ENCODE measurements at regions not wholly inside any gene's neighbourhood (a gene's known extent, or its start where the extent isn't known, plus 50 kb on each side); places are given as distances from the start of the nearest gene placed in this dataset.

- TF ChIP-seq POLR2A (IDR thresholded peaks at IDR 0.05): no peak
- TF ChIP-seq, protein P1, sequence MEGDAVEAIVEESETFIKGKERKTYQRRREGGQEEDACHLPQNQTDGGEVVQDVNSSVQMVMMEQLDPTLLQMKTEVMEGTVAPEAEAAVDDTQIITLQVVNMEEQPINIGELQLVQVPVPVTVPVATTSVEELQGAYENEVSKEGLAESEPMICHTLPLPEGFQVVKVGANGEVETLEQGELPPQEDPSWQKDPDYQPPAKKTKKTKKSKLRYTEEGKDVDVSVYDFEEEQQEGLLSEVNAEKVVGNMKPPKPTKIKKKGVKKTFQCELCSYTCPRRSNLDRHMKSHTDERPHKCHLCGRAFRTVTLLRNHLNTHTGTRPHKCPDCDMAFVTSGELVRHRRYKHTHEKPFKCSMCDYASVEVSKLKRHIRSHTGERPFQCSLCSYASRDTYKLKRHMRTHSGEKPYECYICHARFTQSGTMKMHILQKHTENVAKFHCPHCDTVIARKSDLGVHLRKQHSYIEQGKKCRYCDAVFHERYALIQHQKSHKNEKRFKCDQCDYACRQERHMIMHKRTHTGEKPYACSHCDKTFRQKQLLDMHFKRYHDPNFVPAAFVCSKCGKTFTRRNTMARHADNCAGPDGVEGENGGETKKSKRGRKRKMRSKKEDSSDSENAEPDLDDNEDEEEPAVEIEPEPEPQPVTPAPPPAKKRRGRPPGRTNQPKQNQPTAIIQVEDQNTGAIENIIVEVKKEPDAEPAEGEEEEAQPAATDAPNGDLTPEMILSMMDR (IDR thresholded peaks at IDR 0.05): no peak
- 53 to 67% methylated on average over 5 of the region's 5 CpGs for WGBS, 2 donors
- intact Hi-C loops (cut with DNase I; ENCODE audit: low total_unique reads): no loop called here
Observed at GRCh38 chr12:67802731-67803130, 154.2 kb downstream of the DYRK2 start.

GRCh38 chr12:67803278-67803993 is 154.9 kb downstream of the DYRK2 start:
- WGBS, 2 donors: 65 to 72% methylated on average over 4 of the region's 4 CpGs
- TF ChIP-seq, protein P1 (IDR thresholded peaks at IDR 0.05): no peak
- TF ChIP-seq POLR2A (IDR thresholded peaks at IDR 0.05): no peak
- intact Hi-C loops (cut with DNase I; ENCODE audit: low total_unique reads): no loop called here
- DNase-seq (ENCODE audit: low spot score in 2 of 2): no peak
- H3K4me3 ChIP-seq (ENCODE audit: low read depth, poor library complexity, severe bottlenecking): no peak overlapping the region

More at GRCh38 chr12:67802731-67803130, 154.2 kb downstream of the DYRK2 start:
- DNase-seq (ENCODE audit: low spot score in 2 of 2): no peak
- H3K4me3 ChIP-seq (ENCODE audit: low read depth, poor library complexity, severe bottlenecking): no peak overlapping the region

GRCh38 chr12:67804168-67804567 is 155.6 kb downstream of the DYRK2 start:
- TF ChIP-seq POLR2A (IDR thresholded peaks at IDR 0.05): no peak
- TF ChIP-seq, protein P1 (IDR thresholded peaks at IDR 0.05): no peak
- 23% methylated on average over 1 of the region's 1 CpG for WGBS, 2 donors

DNA sequence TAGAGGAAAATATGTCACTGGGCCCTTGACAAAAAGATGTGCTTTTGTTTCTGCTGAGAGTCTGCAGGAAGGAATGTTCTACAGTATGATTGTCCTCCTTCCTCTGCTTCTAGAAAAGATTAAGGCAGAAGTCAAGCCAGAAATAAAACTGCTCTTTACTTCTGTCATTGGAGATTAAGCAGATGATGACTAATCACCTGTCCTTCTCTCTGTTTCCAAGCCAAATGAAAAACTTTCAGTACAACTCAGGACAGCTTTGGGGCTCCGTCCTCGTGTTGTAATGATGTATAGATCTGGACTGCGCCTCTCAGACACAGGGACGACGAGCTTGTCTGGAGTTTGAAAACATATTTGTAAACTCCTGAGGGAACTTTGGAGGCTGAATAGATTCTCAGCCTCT is 159.3 kb downstream of the DYRK2 start:
- H3K4me3 ChIP-seq (ENCODE audit: low read depth, poor library complexity, severe bottlenecking): no peak overlapping the region
- TF ChIP-seq, protein P1 (IDR thresholded peaks at IDR 0.05): no peak
- TF ChIP-seq POLR2A (IDR thresholded peaks at IDR 0.05): no peak
- intact Hi-C loops (cut with DNase I; ENCODE audit: low total_unique reads): no loop called here
- DNase-seq (ENCODE audit: low spot score in 2 of 2): no peak
- WGBS, 2 donors: 37 to 52% methylated on average over 5 of the region's 5 CpGs

More at GRCh38 chr12:67804168-67804567, 155.6 kb downstream of the DYRK2 start:
- no peak for DNase-seq (ENCODE audit: low spot score in 2 of 2)
- no peak overlapping the region for H3K4me3 ChIP-seq (ENCODE audit: low read depth, poor library complexity, severe bottlenecking)
- intact Hi-C loops (cut with DNase I; ENCODE audit: low total_unique reads): no loop called here

- H3K4me3 ChIP-seq (ENCODE audit: low read depth, poor library complexity, severe bottlenecking): no peak overlapping the region
- no peak for DNase-seq (ENCODE audit: low spot score in 2 of 2)
- TF ChIP-seq, protein P1 (IDR thresholded peaks at IDR 0.05): no peak
- intact Hi-C loops (cut with DNase I; ENCODE audit: low total_unique reads): no loop called here
Observed at GRCh38 chr12:67810166-67810565, 161.6 kb downstream of the DYRK2 start.
